WTC11 (cell line): ENCODE measurements at regions not wholly inside any gene's neighbourhood (a gene's known extent, or its start where the extent isn't known, plus 50 kb on each side); places are given as distances from the start of the nearest gene placed in this dataset.

ENCODE experiments used
- ATAC-seq: fragments of 200-7000 bp; cut with Tn5 transposase; 2 replicates; pipeline ENCODE4 v1.10.0; 2021; ENCODE audit warnings: mild to moderate bottlenecking, moderate library complexity
- CTCF ChIA-PET: fragments of 300-600 bp; sonication (Branson Sonifier 250); formaldehyde crosslinking; loops from one replicate; lab custom pipeline; 2021; ENCODE audit warnings: antibody characterized with exemption; lab: Charles Lee
- POLR2A ChIA-PET: fragments of 350-600 bp; sonication (Branson Sonifier 250); formaldehyde crosslinking; loops from one replicate; lab custom pipeline; 2021; ENCODE audit warnings: antibody characterized with exemption; lab: Charles Lee
- DNase-seq: peaks from one replicate; pipeline ENCODE4 v3.0.0; 2021; ENCODE audit warnings: low spot score
- H3K27ac Mint-ChIP-seq: 2 replicates; pipeline ENCODE4 v1.8.0; 2021; ENCODE audit warnings: mixed read lengths
- H3K27me3 Mint-ChIP-seq: 2 replicates; pipeline ENCODE4 v1.8.0; 2021; ENCODE audit warnings: low read depth, mild to moderate bottlenecking, moderate library complexity, mixed read lengths
- H3K36me3 Mint-ChIP-seq: 2 replicates; pipeline ENCODE4 v1.8.0; 2021; ENCODE audit warnings: mixed read lengths
- H3K4me1 Mint-ChIP-seq: 2 replicates; pipeline ENCODE4 v1.8.0; 2022; ENCODE audit warnings: mixed read lengths
- H3K4me3 Mint-ChIP-seq: 2 replicates; pipeline ENCODE4 v1.8.0; 2021; ENCODE audit warnings: mild to moderate bottlenecking, moderate library complexity, mixed read lengths
- H3K9me3 Mint-ChIP-seq: 2 replicates; pipeline ENCODE4 v1.8.0; 2021; ENCODE audit warnings: mixed read lengths
- AFF4 ChIP-seq: sonication (generic); formaldehyde crosslinking; IDR thresholded peaks from 2 replicates; pipeline ENCODE4 v1.8.1; 2023; ENCODE audit warnings: mild to moderate bottlenecking, missing genetic modification reagents, borderline replicate concordance
- CBFB ChIP-seq: sonication (generic); formaldehyde crosslinking; IDR thresholded peaks from 2 replicates; pipeline ENCODE4 v1.8.1; 2022; ENCODE audit warnings: mild to moderate bottlenecking, low read depth, missing genetic modification reagents
- E2F5 ChIP-seq: sonication (generic); formaldehyde crosslinking; IDR thresholded peaks from 2 replicates; pipeline ENCODE4 v1.8.1; 2022; ENCODE audit warnings: mild to moderate bottlenecking, moderate library complexity, missing genetic modification reagents
- ETV6 ChIP-seq: sonication (generic); formaldehyde crosslinking; IDR thresholded peaks from 2 replicates; pipeline ENCODE4 v1.8.1; 2022; ENCODE audit warnings: mild to moderate bottlenecking, missing genetic modification reagents
- HMGXB4 ChIP-seq: sonication (generic); formaldehyde crosslinking; IDR thresholded peaks from 2 replicates; pipeline ENCODE4 v1.8.1; 2023; ENCODE audit warnings: mild to moderate bottlenecking, moderate library complexity, missing genetic modification reagents
- NR1H2 ChIP-seq: sonication (generic); formaldehyde crosslinking; IDR thresholded peaks from 2 replicates; pipeline ENCODE4 v1.9.0; 2021; ENCODE audit warnings: mild to moderate bottlenecking, moderate library complexity, missing genetic modification reagents
- NR3C1 ChIP-seq: sonication (generic); formaldehyde crosslinking; conservative IDR thresholded peaks from 2 replicates; pipeline ENCODE4 v1.8.1; 2023; ENCODE audit warnings: low read depth, mild to moderate bottlenecking, missing genetic modification reagents
- PREB ChIP-seq: sonication (generic); formaldehyde crosslinking; IDR thresholded peaks from 2 replicates; pipeline ENCODE4 v1.8.1; 2022; ENCODE audit warnings: mild to moderate bottlenecking, missing genetic modification reagents, moderate library complexity, borderline replicate concordance
- TP53 ChIP-seq: sonication (generic); formaldehyde crosslinking; IDR thresholded peaks from 2 replicates; pipeline ENCODE4 v1.8.1; 2023; ENCODE audit warnings: mild to moderate bottlenecking, missing genetic modification reagents
- USF2 ChIP-seq: sonication (generic); formaldehyde crosslinking; IDR thresholded peaks from 2 replicates; pipeline ENCODE4 v1.8.1; 2023; ENCODE audit warnings: mild to moderate bottlenecking, missing genetic modification reagents, moderate library complexity
- ZNF219 ChIP-seq: sonication (generic); formaldehyde crosslinking; IDR thresholded peaks from 2 replicates; pipeline ENCODE4 v1.8.0; 2023; ENCODE audit warnings: missing genetic modification reagents, mild to moderate bottlenecking, borderline replicate concordance
- ZNF281 ChIP-seq: sonication (generic); formaldehyde crosslinking; IDR thresholded peaks from 2 replicates; pipeline ENCODE4 v1.8.0; 2023; ENCODE audit warnings: mild to moderate bottlenecking, missing genetic modification reagents
- ZNF532 ChIP-seq: fragments of 250-450 bp; sonication (Bioruptor Pico); IDR thresholded peaks from 2 replicates; pipeline ENCODE4 v1.9.0; 2021; ENCODE audit warnings: mild to moderate bottlenecking, borderline replicate concordance
- ZNF671 ChIP-seq: fragments of 250-450 bp; sonication (Bioruptor Pico); IDR thresholded peaks from 2 replicates; pipeline ENCODE4 v1.8.0; 2021; ENCODE audit warnings: mild to moderate bottlenecking

GRCh38 chr2:239902749-239903201 is 122.4 kb downstream of the NDUFA10 start (continued):
- TF ChIP-seq E2F5: 0 out of 2 replicates have a peak, but pooled peaks have one; percentile 36

GRCh38 chr2:239898292-239898925 is 126.7 kb downstream of the NDUFA10 start:
- H3K9me3 Mint-ChIP-seq: peaks cover 13% of the 10 kb centered on the region
- peaks cover 6% of the 10 kb centered on the region for H3K36me3 Mint-ChIP-seq
- DNase-seq (no peak), ATAC-seq (no peak)
- no peak overlapping the region for H3K27ac Mint-ChIP-seq
- H3K4me3 Mint-ChIP-seq: no peak overlapping the region
- peaks cover 33% of the 10 kb centered on the region for H3K4me1 Mint-ChIP-seq
- no peak for TF ChIP-seq ZNF281 (CRISPR knock-in tag)
- TF ChIP-seq HMGXB4 (CRISPR knock-in tag): no peak
- TF ChIP-seq CBFB (CRISPR knock-in tag): no peak
- TF ChIP-seq NR1H2 (CRISPR knock-in tag): no peak
- ChIA-PET POLR2A (no interaction called here), CTCF (no interaction called here)
- peaks cover 8% of the 10 kb centered on the region for H3K27me3 Mint-ChIP-seq

GRCh38 chr2:239897596-239898235 is 127.4 kb downstream of the NDUFA10 start:
- ATAC-seq (no peak), DNase-seq (no peak)
- Mint-ChIP-seq H3K4me3 (no peak overlapping the region), H3K27me3 (peaks cover 8% of the 10 kb centered on the region), H3K36me3 (peaks cover 6% of the 10 kb centered on the region), H3K9me3 (peaks cover 19% of the 10 kb centered on the region), H3K27ac (no peak overlapping the region), H3K4me1 (peaks cover 26% of the 10 kb centered on the region)
- TF ChIP-seq ZNF219 (no peak), USF2 (CRISPR knock-in tag) (no peak), AFF4 (CRISPR knock-in tag) (no peak), ETV6 (CRISPR knock-in tag) (no peak), TP53 (CRISPR knock-in tag) (no peak), PREB (CRISPR knock-in tag) (no peak), ZNF671 (CRISPR knock-in tag) (no peak), ZNF532 (CRISPR knock-in tag) (no peak), NR3C1 (CRISPR knock-in tag) (no peak)
- CTCF ChIA-PET: interaction anchor here (1.2 kb wide), 1 partner anchor 73 kb away, joined by 3 read pairs; no protein-coding TSS in a partner anchor
- POLR2A ChIA-PET: no interaction called here
